NCI-H345 treated with DMSO at 0.1 percent for 48 hours (cell line): ENCODE measurements at regions not wholly inside any gene's neighbourhood (a gene's known extent, or its start where the extent isn't known, plus 50 kb on each side); places are given as distances from the start of the nearest gene placed in this dataset.

Source experiments
- DNase-seq: peaks from one replicate; lab custom pipeline; 2025; ENCODE audit not compliant: unreplicated experiment; lab: John Stamatoyannopoulos, UW

DNA sequence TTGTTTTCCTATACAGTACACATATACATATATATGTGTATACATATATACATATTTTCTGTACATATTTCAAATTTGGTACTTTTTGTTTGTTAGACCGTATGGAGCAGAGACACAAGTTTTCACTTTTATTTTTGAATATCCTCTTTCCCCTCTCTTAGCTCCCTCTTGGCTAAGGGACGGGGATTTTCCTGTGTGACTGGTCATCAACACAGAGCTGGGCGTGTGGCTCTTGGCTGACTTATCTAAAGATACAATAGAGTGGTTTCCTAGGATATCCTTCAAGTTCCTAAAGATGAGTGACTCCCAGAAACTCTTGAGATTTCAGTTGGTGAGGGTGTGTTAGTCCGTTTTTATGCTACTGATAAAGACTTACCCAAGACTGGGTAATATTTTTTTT is 1404.5 kb upstream of the TMEM132C start:
- DNase-seq, result no peak

DNA sequence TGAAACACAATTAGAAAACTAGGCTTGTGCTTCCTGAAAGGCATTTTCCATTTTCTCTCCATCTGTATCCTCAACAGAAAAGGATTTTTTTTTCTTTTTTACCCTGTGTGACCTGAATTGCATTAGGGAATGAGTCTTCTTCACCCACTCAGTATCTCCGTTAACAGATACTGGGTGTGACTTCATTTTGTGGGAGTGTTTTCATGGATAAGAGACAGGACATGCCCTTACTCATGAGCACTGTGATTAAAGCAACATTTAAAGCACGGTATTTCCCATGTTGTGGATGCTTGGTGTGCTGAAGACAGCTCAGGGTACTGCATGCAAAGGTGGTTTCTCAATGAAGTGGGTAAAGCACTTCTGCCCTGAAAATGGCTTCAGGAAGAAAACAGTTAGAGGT is 1397.3 kb upstream of the TMEM132C start:
- no peak for DNase-seq

DNA sequence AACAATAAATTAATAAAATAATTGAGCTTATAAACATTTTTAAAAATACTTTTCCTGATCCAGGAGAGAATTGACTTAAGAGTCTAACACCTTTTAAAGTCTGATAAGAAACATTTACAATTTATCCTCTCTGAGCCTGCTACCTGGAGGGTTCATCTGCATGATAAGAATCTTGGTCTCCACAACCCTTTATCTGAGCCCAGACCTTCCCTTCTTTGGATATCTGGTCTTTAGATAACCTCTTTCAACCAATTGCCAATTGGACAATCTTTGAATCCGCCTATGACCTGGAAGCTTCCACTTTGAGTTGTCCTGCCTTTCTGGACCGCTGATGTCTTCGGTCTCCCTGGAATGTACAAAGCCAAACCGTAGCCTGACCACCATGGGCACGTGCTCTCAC is 1393.3 kb upstream of the TMEM132C start:
- no peak for DNase-seq

DNA sequence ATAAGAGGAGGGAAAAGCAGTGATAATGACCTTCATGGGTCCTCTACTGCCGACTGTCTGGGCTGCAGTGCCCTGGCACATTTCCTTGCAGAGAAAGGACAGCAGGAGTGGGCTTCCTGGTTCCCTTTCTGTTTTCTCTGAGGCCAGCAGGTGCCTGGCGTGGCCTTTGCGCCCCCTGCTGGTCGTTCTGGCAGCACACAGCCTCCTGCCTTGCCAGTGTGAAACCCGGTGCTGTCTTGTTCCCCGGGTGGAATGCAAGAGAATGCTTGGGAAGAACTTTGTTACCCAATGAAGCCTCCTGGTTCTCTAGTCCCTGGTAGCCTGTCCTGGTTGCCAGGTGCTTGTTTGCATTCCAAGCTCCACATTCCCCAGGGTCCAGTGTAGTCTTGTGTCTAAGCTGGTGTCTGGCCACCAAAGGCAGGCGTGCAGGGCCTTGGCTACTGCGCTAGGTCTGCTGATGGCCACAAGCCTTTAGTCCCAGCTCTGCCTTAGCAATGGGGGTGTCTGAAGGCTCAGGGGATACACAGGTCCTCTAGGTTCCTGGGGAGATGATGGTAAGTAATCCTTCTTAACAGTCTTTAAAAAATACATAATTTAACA is 1392.4 kb upstream of the TMEM132C start:
- DNase-seq, result peak; percentile 6

DNA sequence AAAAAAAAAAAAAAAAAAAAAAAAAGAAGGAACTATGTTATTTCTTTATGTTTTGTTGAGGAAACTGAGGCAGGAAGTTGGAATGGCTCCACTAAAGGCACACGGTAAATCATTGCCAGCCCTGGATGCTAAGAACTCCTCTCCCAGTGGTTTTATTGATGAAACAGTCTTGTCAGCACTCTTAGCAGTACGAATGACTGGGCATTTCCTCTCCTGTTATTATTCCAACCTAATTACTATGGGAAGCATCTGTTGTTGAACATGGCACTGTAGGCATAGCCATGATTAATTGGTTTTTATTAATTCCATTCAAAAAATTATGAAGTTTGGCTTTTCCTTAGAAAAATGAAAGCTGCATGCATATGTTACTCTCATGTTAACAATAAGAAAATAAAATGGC is 1387.1 kb upstream of the TMEM132C start:
- DNase-seq, result no peak

DNA sequence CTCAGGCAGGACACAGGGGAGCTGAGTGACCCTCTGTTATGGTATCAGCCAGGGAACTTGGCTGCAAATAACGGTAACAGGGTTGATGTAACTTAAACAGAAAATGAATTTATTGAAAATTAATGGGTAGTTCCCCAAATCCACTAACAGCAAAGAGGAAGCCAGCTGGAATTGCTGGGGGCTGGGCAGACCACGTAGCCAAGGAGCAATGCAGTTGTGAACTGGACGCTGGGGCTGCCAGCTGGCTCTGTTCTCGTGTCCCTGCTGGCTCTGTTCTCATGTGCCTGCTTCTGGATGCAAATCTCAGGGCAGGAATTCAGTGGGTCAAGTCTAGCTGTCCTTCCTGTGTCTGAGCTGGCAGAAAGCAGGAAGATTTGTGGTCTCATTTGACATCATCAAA is 1383.3 kb upstream of the TMEM132C start:
- no peak for DNase-seq

DNA sequence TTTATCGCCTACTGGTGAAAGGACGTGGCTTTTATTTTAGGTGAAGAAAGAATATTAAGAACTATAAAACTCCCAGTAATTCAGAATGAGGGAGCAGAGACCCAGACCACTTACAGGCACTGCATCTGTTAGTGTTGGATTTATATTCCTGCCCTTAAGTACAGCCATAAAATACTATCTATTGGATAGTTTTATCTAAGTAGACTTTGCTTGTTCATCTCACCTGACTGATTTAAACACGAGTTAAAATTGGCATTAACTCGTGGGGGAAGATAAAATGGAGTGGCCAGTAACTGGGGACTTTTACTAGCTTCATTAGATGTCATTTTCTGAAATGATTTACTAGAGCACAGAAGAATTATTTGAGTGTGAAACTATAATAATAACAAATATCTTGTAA is 1377.5 kb upstream of the TMEM132C start:
- DNase-seq, result no peak

DNA sequence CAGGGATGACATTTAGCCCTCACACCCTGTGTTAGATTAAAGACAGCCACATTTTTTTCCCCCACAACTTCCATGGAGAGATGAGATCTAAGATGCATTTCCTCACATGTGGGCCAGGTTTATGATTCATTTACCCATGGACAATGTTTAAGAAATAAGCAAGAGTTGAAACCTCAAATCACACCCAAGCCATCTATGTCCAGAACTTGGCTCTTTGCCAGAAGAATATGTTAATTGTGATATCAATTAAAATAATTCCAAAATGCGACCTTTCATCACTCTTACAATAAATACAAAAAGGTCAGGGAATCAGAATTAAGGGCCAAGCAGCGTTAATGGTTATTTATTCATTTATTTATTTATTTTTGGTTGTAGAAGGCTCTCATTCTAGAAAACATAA is 1376.9 kb upstream of the TMEM132C start:
- DNase-seq, result no peak

DNA sequence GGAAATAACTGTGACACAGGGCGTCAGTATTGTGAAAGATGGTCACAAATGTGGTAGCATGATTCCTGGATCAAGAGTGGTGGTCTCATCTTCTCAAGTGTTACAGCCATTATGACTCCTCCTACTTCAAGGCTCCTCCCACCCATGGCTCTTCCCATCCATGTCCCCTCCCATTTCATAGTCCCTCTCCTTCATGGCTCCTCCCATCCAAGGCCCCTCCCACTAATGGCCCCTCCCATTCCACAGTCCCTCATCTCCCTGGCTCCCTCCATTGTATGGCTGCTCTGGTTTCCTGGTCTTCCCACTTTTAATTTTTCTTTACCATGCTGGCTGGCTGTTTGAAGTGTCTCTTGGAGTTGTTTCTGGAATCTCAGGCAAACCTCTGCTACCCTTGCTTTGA is 1375.2 kb upstream of the TMEM132C start:
- DNase-seq, result no peak

DNA sequence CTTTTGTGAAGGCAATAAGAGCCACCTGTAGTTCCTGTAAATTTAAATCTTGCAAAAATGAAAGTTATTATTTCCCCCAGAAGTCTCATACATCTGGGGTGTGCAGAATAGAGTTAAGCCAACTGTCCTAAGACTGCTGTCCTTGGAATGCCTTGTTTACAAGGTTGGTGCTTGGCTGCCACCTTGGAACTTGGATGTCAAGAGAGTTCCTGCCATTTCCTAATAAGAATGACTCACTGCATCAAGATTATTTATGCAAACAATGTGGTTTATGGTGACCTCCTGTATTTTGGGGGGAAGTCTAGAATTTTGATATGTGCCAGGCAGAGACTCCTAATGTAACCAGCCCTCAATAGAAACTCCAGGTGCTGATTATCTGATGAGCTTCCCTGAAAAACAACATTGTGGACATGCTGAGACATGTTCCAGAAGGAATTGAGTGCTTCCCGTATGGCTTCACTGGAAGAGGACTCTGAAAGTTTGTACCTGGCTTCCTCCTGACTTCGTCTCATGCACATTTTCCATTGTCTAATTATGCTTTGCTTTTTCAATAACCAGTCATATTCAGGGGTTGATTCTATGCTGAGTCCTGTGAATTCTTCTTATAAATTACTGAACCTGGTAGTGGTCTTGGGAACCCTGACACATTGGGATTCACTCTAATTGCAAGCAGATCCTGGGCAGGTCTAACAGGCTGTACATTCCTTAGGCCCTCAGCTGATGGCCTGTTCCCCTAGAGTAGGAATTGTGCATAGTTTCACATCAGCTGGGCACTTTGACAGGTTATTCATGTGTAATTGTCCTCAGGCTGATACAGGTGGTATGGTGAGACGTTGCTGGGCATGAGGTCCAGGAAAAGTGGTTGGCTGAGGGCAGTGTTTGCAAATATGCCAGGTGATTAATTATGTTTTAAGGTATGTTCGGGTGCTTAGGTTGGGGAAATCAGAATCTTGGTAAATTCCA is 1370.7 kb upstream of the TMEM132C start:
- DNase-seq, result no peak

DNA sequence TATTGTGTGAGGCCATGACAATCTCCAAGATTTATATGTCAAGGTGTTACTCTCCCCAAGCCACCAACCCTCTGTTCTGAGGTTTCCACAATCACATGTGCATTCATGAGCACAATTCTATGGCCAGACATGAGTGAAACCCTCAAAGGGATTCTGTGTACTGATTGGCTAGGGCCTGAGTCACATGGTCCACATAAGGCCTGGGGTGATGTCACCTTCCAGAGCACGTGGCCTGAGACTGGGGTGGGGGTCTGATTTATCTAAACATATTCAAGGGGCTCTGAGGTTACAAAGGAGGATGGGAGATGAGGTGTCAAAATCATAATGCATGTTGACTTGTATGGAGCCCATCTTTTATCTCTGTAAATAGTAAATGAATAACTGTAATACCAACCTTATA is 1369.9 kb upstream of the TMEM132C start:
- no peak for DNase-seq

DNA sequence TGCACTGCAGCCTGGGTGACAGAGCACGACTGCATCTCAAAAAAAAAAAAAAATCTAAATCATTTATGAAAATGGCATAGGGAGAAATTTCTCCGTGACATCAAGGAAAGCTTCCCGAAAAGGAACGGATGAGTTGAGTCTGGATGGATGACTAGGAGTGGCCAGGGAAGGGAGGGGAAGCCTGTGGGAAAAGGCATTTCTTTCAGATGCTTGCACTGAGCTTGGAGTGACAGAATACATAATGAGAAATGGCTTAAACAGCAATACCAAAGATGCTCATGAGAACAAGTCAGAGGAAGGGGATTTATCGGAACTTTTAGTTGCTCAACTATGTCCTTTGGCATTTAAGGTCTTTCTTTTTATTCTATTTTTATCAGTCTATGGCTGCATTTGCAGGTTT is 1369.2 kb upstream of the TMEM132C start:
- no peak for DNase-seq

DNA sequence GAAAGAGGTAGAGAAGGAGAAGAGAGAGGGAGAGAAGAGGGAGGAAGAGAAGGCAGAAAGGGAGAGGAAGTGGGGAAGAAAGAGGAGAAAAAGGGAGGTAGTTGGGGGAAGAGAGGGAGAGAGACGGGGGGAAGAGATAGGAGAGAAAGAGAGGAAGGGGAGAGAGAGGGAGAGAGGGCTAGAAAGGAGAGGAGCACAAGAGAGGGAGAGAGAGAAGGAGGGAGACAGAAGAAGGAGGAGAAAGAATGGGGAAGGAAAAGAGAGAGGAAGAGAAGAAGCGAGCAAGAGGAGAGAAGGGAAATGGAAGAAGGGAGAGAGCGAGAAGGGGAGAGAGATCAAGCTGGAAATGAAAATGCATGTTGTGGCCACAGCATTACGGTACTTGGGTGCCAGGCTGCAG is 1368.4 kb upstream of the TMEM132C start:
- no peak for DNase-seq

DNA sequence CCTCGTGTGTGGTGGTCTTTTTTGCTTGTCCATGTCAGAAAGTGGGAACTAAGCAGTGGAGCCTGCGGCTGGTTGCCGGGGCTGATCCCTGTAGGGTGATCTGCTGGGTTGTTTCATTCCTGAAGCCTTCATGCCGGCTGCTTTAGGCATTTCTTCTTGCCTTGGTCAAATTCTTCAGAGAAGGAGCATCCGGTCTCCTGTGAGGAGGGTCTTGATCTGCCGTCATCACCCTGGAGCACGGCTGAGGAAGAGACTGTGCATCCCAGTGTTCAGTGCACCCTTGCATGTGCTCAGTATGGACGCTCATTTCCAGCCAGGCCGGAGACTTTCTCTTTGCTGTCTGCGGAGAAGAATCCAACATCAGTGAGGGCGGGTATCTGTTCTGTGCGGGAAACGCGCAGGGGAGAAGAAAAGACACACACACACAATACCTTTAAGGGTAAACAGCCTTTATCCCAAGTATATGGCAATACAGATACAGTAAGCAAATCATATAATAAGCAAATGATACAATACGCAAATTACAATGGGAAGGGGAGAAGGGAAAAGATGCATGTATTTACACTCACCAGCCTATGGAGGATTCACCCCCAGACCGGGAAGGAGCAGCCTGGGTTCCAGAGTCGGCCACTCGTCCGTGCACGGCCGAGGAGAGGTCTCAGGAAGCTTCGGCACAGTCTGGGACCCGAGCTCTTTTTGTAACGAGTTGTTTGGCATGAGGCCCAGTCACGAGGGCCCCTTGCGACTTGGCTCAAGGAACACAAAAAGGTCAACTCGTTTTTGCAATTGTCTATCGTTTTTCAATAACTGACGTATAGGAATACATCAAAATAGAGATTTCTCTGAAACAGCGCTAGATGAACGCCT is 1366.8 kb upstream of the TMEM132C start:
- no peak for DNase-seq

DNA sequence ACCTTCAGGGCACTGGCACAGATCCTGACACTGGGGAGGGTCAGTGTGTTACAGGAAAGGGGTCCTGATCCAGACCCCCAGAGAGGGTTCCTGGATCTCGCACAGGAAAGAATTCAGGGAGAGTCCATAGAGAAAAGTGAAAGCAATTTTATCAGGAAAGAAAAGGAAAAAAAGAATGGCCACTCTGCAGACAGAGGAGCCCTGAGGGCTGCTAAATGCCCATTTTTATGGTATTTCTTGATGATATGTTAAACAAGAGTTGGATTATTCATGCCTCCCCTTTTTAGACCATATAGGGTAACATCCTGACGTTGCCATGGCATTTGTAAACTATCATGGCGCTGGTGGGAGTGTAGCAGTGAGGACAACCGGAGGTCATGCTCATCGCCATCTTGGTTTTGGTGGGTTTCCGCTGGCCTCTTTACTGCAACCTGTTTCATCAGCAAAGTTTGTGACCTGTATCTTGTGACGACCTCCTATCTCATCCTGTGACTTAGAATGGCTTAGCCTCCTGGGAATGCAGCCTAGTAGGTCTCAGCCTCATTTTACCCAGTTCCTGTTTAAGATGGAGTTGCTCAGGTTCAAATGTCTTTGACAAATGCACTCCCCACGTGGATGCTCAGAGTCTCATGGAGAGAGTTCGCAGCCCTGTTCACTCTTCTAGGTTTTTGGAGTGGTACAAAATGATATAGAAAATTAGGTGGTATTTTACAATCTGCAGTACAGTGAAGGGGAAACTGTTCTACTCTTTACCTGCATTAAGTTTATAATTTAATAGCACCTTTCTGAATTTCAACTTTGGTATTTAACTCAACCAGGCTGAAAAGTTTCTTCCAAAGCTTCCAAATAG is 1363.7 kb upstream of the TMEM132C start:
- DNase-seq, result no peak

DNA sequence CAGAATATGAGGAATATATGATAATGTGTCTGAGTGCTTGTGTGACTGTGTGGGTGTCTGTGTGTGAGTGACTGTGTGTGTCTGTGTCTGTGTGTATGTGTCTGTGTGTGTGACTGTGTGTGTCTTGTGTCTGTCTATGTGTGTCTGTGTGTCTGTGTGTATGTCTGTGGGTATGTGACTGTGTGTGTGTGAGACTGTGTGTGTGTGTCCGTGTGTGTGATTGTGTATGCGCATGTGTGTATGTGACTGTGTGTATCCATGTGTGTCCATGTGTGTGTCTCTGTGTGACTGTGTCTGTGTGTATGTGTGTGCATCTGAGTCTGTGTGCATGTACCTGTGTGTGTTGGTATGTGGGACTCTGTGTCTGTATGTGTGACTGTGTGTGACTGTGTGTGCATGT is 1361.2 kb upstream of the TMEM132C start:
- DNase-seq, result no peak

DNA sequence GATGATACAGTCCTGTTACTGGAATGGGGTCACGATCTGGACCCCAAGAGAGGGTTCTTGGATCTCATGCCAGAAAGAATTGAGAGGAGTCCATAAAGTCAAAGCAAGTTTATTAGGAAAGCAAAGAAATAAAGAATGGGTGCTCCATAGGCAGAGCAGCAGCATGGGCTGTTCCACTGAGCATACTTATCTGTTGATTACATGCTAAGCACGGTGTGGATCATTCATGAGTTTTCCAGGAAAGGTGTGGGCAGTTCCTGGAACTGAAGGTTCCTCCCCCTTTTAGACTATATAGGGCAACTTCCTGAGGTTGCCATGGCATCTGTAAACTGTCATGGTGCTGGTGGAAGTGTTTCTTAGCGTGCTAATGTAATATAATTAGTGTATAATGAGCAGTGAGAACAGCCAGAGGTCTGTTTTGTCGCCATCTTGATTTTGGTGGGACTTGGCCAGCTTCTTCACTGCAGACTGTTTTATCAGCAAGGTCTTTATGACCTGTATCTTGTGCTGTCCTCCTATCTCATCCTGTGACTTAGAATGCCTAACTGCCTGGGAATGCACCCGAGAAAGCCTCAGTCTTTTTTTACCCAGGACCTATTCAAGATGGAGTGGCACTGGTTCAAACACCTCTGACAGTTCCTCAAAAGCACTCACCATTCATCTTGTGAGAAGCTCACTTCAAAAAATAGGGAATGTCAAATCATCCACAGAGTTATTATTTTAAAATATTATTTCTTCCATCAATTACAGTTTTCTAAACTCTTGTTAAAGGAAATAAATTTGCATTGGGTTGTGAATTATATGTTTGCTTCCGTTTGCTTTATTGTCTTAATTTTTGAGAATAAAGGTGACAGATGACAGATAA is 1358.8 kb upstream of the TMEM132C start:
- DNase-seq, result no peak

DNA sequence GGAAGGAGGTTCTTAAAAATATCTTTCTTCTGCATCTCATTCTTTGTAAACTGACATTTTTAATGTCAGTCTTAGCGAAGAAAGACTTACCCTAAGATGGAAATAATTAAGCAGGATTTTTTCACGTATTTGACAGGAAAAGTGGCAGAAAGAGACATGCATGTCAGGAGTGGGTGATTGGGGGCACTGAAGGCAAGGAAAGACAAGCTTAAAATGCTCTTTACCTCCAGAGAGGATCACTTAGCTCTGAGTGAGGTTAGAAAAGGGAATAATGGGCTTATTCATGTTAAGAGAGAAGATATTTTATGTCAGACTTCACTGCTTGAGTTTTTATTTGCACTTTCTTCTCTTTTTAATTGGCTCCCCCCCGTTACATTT is 1358.2 kb upstream of the TMEM132C start:
- DNase-seq, result no peak

DNA sequence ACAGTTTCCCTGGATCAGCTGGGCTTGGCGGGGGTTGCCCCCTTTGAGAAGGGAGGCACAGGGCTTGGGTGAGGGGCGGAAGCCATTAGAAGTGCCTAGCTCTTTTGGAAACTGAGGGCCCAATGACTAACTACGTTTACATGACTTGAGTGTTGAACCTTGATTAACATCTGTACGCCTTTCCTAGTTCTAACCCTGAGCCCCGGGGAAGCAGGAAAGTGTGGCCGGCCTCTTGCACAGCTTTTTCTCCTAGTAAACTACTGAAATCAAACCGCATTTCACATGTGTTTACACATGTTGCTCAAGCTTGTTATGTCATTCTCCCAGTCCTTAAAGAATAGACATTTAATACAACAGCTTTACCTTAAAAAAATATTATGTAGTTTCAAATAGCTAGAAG is 1356.4 kb upstream of the TMEM132C start:
- DNase-seq, result no peak

DNA sequence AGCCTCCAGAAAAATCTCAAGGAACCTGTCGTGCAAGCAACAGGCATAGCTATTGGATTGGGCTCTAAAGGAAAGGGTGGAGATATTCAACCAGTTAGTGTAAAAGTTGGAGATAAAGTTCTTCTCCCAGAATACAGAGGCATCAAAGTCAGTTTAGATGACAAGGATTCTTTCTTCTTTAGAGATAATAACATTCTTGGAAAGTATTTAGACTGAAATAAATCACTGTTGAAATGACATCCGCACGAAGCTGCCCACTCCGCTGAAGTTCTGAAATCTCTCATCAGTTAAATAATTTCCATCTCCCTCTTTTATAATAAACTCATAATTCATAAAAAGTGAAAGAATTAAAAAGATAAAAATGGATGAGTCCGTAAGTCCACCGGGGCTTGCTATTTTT is 1354.9 kb upstream of the TMEM132C start:
- no peak for DNase-seq
